ENCODE measurements at regions not wholly inside any gene's neighbourhood (a gene's known extent, or its start where the extent isn't known, plus 50 kb on each side); places are given as distances from the start of the nearest gene placed in this dataset.

GRCh38 chr5:129821477-129822131 is 73.7 kb downstream of the MINAR2 start:
- DNase-seq, result no peak

DNA sequence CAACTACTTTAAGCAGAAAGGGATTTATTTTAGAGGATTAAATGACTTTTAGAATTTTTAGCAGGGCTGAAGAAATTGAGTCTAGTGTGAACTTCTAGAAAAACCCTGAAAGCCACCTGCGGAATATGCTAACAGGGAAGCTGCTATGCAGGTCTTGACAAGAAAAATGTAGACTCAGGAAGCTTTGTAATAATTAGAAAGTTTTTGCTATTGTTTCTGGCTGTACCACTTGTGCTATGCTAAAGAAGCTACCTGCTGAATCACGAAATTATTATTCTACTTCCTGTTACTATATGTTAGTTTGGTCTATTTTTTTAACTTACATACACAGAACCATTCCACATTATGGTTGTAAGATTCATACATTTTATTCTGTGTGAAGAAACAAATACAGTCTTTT is 74.0 kb upstream of the CHSY3 start:
- no peak for DNase-seq

DNA sequence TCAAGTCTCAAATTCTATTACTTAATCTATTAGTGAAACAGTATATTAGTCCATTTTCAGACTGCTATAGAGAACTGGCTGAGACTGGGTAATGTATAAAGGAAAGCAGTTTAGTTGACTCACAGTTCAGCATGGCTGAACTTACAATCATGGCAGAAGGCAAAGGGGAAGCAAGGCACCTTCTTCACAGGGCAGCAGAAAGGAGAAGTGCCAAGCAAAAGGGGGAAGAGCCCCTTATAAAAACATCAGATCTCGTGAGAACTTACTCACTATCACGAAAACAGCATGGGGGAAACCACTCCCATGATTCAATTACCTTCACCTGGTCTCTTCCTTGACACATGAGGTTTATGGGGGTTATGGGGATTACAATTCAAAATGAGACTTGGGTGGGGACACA is 67.9 kb upstream of the CHSY3 start:
- peak; percentile 26 for DNase-seq

DNA sequence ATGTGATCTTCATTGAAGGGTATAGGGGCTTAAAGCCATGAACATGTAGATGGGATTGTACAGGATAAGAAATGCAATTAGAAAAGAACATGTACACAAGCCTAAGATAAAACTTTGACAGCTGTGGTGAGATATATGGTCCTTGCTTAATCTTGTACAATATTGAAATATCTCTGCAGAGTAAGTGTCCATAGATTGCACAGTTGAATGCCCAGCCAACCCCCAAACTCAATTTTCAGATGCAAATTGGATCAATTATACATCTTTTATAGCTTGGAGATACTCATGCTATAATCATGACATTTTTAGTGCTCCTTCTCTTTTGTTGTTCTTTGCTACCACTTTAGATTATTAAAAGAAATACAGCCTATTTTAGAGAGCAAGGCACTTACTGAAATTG is 59.5 kb upstream of the CHSY3 start:
- DNase-seq, result no peak

- peak; percentile 50 to 79 for DNase-seq
These were observed 51.4 kb upstream of the CHSY3 start for GRCh38 chr5:129852747-129853352.

DNA sequence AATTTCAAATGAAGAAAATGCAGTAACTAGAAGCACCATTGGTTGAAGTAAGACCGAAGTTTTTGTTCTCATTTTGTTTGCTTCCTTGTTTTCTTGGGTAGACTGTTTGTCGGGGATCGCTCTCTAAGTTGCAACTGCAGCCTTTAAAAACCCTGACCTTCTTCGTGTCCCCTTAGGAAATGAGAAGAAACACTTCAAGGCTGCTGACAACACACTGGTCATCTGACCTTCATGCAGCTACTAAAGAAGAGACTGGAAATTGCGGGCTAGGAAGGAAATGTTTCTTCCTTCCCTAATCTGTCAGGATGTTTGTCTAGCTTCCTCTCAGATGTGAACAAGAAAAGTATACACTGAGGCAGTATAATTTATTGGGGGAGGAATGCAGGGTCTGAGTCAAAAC is 50.7 kb upstream of the CHSY3 start:
- no peak for DNase-seq
